GM12865 (cell line): ENCODE measurements at regions not wholly inside any gene's neighbourhood (a gene's known extent, or its start where the extent isn't known, plus 50 kb on each side); places are given as distances from the start of the nearest gene placed in this dataset.
A peak's percentile ranks its signal among the peaks of the same experiment; 100 is the strongest.

ENCODE experiments used
- DNase-seq: peaks from one replicate; pipeline ENCODE4 v3.0.0; 2010; ENCODE audit warnings: low read depth
- H3K4me3 ChIP-seq: 2 replicates; pipeline ENCODE4 v1.5.1; 2011; ENCODE audit warnings: mild to moderate bottlenecking, low read depth, low read length, control low read depth
- TF ChIP-seq, protein P1 (sequence below): IDR thresholded peaks from 2 replicates; pipeline ENCODE4 v1.5.1; 2011; ENCODE audit warnings: low read length, control low read depth, low read depth, inconsistent platforms; ENCODE audit not compliant: insufficient read depth; ENCODE audit errors: missing control alignments

DNA sequence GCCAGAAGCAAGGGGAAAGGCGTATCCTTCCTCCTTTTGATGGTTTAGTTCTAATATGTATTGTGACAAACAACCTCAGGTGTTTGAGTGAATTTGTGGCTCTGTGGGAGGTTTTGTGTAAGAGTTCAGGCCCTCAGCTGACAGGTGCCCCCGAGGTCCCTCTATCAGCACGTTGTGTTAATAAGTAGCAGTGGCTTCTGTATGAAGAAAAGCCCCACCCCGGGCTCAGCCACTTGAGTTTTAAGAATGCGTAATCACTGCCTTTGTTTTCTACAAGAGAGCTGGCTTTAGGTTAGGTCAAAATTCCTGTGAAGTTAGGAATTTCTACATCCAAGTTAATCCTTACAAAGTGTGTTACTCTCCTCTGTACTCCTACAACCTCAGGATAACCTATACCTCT is 92.4 kb upstream of the PGBD5 start:
- TF ChIP-seq, protein P1, sequence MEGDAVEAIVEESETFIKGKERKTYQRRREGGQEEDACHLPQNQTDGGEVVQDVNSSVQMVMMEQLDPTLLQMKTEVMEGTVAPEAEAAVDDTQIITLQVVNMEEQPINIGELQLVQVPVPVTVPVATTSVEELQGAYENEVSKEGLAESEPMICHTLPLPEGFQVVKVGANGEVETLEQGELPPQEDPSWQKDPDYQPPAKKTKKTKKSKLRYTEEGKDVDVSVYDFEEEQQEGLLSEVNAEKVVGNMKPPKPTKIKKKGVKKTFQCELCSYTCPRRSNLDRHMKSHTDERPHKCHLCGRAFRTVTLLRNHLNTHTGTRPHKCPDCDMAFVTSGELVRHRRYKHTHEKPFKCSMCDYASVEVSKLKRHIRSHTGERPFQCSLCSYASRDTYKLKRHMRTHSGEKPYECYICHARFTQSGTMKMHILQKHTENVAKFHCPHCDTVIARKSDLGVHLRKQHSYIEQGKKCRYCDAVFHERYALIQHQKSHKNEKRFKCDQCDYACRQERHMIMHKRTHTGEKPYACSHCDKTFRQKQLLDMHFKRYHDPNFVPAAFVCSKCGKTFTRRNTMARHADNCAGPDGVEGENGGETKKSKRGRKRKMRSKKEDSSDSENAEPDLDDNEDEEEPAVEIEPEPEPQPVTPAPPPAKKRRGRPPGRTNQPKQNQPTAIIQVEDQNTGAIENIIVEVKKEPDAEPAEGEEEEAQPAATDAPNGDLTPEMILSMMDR: no peak
- H3K4me3 ChIP-seq: no peak overlapping the region
- no peak for DNase-seq

DNA sequence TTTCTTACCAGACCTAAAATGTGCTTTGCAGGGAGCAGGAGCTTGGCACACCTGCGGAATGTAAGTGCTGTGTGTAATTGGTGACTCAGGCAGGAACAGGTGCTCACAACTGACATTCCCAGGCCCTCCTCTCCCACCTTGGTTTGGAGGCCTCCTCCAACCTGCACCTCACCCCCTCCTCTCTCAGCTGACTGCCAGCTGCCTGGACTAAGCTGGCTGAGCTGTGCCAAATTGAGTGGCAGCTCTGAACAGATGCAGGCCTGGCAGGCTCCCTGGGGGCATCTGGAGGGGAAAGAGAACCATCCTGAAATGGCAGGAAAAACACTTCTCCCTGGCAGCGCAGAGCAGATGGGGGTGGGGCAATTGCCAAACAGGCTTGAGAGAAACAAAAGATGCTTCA is 91.7 kb upstream of the PGBD5 start:
- H3K4me3 ChIP-seq: no peak overlapping the region
- TF ChIP-seq, protein P1: no peak
- DNase-seq: no peak

DNA sequence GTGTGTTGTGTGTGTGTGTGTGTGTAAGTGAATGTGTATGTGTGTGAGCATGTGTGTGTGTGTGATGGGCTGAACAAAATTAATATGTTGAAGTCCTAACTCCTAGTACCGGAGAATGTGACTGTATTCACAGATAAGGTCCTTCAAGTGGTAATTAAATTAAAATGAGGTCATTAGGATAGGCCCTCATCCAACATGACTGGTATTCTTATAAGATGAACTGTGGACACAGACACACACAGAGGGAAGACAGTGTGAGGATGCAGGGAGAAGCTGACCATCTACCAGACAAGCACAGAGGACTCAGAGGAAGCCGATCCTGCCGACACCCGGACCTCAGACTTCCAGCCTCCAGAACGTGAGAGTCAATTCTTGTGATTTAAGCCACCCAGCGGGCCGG is 91.2 kb upstream of the PGBD5 start:
- H3K4me3 ChIP-seq: no peak overlapping the region
- TF ChIP-seq, protein P1: no peak
- DNase-seq: no peak

DNA sequence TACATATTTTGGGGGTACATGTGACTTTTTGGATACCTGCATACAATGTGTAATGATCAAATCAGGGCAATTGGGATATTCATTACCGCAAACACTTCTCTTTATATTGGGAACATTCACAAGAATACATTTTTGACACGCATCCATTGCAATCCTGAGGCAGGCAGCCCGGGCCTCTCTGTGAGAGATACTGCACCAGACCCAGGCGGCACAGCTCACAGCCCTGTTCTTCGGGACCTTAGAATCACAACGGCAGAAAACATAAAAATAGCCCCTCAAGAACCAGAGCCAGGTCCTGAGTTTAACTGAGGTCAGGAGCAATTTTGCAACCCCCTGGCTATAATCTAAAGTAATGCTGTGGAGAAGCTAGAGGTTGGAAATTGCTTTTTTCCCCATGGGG is 90.8 kb upstream of the PGBD5 start:
- DNase-seq: no peak
- TF ChIP-seq, protein P1: no peak
- no peak overlapping the region for H3K4me3 ChIP-seq

DNA sequence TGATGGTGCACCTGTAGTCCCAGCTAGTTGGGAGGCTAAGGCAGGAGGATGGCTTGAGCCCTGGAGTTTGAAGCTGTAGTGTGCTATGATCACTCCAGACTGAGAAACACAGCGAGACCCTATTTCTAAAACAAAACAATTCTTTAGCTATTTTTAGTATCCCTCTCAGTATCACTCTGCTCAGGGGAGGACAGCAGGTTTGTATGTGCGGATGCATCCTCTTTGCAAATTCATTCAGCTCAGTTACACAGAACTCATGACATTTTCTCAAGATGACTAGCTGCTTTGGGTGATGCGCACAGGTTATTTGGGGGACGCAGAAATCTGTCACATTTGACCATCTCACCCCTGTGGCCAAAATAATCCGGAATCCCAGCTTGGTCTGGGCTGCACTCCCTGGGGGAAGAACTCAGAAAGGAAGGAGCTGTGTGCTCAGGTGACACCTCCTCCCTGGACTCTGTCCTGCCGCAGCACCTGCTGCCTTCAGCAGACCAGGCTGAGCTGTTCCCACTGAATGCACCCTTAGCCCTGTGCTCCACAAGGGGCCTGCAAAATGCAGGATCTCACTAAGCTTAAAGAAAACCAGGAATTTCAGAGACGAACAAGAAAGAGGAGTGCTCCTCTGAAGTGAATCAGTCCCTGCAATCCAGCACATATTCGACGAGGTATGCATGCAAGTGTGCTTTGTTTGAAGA is 89.5 kb upstream of the PGBD5 start:
- no peak overlapping the region for H3K4me3 ChIP-seq
- TF ChIP-seq, protein P1: no peak
- peak; percentile 14 for DNase-seq

DNA sequence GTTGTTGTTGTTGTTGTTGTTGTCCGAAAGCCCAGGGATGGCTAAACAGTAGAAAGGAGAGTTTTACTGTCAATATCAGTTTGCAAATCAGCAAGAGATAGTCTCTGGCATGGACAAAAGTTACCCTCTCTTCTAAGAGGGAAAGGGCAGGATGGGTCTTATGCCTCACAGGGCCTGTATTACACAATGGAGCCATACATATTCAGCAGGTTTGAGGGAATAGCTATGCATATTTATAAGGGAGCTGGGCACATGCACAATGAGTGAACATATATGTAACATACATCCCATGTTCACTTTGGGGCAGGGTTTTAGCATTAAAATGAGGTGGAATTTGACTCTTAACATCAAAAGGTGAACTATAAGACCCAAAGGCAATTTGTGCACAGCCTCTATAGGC is 84.4 kb upstream of the PGBD5 start:
- TF ChIP-seq, protein P1: no peak
- no peak overlapping the region for H3K4me3 ChIP-seq
- DNase-seq: no peak
